Fibroblast of upper back skin (primary cell): ENCODE measurements at regions not wholly inside any gene's neighbourhood (a gene's known extent, or its start where the extent isn't known, plus 50 kb on each side); places are given as distances from the start of the nearest gene placed in this dataset.
"Not testable (repeated sequence)": the region's sequence is repeated elsewhere in the genome, so short reads cannot be mapped to it uniquely, and the experiment has no call there.

Experiments used
- DNase-seq: peaks from one replicate; pipeline ENCODE4 v3.0.0-alpha.2; 2013

- no peak for DNase-seq
These were observed 72.4 kb downstream of the FH start for GRCh38 chr1:241447031-241447644.

- no peak for DNase-seq
These were observed 74.7 kb downstream of the FH start for GRCh38 chr1:241444836-241445235.

DNA sequence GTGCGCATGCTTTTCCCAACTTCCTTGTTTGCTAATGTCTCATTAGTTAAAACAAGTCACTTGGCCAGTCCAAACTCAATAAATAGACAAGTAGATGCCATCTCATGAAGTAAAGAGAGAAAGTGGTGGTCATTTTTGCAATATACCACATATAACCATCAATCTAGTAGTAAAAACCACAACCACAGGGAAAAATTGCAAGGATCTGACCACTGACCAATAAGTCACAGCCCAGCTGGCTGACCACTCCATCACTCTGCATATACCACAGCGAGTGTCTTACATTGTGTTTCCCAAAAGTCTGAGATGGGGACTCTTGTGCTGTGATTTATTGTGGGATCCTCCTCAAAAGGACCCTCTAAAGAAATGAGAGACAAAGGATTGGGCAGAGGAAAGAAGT lies 76.0 kb downstream of the FH start:
- no peak for DNase-seq

DNA sequence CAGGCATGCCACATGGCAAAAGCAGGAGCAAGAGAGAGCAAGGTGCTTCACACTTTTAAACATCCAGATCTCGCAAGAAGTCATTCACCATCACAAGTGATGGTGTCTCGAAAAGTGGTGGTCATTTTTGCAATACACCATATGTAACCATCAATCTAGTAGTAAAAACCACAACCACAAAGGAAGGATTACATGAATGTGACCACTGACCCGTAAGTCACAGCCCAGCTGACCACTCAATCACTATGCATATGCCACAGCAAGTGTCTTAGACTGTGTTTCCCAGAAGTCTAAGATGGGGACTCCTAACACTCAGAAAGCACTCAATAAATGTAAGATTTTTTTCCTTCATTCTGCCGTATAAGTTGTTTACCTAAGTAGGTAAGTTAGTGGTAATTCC lies 76.9 kb downstream of the FH start:
- DNase-seq: no peak

DNA sequence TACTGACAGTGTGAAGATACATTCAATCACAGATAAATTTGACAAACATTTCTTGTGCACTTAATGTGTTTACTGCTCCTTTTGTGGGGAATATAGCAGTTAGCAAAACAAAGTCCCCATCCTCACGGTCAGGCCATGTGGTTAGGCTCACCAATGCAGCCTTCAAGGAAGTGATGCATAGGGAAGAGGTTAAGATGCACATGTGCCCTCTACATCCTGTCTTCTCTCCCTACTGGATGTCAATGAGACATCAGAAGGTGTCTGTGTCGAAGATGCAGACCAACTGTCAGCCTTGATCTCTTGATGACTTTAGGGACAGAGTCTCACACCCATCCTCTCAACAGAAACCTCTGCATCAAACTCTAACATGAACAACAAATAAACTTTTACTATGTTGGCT lies 78.7 kb downstream of the FH start:
- no peak for DNase-seq

- DNase-seq: not testable (repeated sequence)
These were observed 80.9 kb downstream of the FH start for GRCh38 chr1:241438686-241439085.

DNA sequence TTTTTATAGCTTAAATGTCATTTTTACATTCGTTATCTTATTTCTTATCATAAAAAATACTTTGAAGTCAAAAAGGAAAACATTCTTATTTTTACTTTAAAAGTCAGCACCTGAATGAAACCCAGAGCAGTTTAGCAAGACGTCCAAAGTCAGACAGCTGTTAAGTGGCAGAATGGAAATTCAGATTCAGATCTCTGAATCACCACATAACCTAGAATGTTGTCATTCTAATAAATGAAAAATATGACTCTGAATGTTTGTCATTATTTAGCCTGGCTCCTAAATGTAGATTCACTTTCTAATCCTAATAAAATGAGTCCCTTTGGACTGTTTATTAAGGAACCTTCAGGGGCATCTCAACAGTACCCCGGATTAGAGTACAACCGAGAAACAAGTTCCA lies 75.2 kb upstream of the RGS7 start:
- no peak for DNase-seq

GRCh38 chr1:241425091-241425490 lies 68.1 kb upstream of the RGS7 start:
- DNase-seq: not testable (repeated sequence)

DNA sequence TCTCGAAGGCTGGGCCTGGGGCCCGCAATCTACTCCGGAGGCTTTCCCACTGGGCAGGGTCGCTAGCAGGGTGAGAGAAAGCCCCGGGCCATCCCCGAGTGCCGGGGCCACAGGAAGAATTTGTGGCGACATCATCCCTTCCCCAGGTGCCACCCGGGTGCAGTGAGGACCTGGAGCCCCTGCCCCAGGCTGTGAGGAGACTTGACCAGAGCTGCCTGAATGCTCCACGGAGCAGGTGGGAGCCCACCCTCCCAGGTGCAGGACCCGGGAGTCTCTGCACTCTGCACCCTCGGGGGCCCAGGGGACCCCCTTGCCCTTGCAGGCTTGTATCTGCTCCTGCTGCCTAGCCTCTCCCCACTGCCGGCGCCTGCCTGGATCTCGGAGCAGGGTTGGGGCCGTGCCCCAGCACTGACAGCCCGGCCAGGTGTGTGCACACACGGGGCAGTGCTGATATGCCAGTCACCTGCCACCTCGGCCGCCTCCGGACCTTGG lies 67.5 kb upstream of the RGS7 start:
- DNase-seq: no peak

DNA sequence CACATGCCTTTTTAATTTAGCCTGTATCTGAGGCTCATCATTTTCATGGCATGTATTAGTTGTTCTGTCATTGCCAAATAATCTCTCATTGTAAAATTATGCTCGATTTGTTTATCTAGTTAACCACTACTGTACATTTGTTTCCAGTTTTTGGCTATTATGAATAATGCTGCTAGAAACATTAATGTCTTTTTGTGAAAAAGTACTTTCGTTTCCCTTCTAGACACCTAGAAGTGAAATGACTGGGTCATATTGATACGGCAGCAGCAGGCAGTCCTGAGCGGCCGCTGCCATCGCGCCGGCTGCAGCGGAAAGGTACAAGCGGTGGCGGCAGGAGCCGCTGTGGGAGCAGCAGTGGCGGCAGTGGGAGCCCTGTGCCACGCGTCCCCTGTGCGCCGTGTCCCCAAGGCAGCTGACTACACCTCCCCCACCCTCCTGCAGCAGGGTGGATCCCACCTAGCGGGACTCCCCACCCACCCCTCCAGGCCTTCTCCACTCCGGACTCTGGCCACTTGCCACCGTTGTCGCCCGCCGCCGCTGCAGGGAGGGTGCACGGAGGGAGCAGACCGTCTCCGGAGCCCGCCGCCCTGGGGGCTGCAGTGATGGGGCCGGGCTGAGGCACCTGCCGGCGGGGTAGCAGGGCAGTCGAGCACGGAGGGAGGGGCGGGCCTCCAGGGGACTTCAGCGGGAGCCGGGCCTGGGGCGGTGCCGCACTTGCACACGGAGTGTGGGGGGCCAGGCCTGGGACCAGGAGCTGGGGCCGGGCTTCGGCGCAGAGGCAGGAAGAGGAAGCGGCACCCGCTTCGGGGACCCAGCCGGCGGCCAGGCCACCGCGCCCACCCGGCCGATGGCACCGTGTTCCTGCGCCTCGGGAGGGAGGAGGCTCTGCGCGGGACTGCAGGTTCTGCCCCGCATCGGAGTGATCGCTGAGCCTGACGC lies 66.8 kb upstream of the RGS7 start:
- peak; percentile 47 for DNase-seq

DNA sequence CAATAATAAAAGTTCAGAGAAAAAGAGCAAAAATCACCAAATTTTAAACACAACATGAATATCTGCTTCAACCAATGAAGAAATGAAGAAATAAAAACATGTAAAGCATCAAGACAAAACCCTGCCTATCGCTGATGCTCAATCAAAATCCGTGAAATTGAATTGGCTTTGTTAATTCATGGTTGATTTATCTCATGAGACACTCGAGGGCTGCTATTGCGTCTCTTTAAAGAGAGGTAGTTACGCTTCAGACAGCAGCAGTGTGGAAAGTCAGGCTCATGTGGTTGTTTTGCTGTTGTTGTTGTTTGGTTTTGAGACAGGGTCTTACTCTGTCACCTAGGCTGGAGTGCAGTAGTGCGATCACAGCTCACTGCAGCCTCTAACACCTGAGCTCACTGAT lies 65.5 kb upstream of the RGS7 start:
- DNase-seq: no peak

DNA sequence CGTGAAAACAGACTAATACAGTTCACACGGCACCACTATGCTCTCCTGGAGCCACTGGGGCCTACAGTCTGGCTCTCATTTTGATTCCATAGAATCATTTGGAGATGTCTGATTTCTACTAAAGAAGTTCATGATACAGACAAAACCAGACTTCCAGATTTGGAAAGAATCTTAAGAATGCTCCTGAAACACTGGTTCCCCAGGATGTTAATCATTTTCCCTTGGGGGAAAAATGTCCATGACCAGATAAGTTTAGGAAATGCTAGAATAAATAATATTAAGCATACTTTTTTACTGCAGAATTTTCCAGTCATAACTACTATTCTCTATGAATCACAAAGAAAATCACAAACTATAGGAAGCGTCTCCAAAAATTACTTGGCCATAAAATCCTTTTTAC lies 63.0 kb upstream of the RGS7 start:
- peak; percentile 38 for DNase-seq

GRCh38 chr1:241417258-241417657 lies 60.3 kb upstream of the RGS7 start:
- no peak for DNase-seq

DNA sequence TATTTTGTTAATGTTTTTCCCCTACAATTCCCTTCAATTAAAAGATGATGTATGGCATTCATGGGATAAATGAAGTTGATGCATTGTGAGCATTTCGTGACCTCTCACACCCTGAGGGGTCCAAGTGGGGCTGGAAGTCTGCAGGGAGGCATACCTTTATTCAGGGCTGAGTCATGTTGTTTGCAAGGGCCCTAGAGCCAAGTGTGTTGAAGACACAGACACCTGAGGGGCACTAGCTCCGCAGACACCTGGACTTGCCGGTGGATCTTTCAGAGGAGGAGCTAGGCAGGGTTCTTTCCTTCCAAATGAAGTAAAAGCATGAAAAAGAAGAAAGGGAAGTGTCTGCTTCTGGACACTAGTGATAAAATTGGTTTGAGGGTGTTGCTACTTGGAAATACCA lies 57.0 kb upstream of the RGS7 start:
- DNase-seq: no peak

DNA sequence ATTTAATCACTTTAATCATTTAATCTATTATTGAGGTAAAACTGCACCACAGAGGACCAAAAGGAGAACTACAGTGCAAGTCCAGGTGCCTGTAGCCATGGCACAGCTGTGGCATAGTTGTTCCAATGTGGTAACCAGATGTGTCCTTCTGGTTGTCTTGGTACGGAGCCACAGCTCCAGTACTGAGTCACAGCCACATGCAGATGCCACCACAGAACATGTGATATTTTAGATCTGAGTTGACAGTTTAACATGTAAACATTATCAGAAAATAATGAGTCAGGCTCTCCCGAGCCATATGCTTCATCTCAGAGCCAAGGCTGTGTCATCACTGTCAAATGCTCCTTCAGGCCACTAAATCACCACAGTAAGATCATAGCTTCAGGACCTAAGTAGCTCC lies 56.4 kb upstream of the RGS7 start:
- DNase-seq: peak; percentile 24

GRCh38 chr1:241412646-241413045 lies 55.6 kb upstream of the RGS7 start:
- no peak for DNase-seq

DNA sequence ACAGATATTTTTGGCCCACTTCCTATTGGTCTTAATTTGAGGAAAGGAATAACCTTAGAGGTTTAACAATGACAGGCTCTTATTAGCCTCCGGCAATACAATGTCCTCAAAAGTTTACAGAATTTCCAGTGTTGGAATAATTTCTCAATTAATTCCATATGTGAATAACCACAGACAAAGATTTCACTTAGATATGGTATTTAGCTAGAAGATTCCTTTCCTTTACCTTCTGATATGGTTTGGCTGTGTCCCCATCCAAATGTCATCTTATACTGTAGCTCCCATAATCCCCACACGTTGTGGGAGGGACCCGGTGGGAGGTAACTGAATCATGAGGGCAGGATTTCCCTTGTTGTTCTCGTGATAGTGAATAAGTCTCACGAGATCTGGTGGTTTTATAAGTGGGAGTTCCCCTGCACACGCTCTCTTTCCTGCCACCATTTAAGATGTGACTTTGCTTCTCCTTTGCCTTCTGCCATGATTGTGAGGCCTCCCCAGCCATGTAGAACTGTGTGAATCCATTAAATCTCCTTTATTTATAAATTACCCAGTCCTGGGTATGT lies 54.9 kb upstream of the RGS7 start:
- DNase-seq: peak; percentile 69

- DNase-seq: peak; percentile 47
These were observed 54.2 kb upstream of the RGS7 start for GRCh38 chr1:241411056-241411775.

DNA sequence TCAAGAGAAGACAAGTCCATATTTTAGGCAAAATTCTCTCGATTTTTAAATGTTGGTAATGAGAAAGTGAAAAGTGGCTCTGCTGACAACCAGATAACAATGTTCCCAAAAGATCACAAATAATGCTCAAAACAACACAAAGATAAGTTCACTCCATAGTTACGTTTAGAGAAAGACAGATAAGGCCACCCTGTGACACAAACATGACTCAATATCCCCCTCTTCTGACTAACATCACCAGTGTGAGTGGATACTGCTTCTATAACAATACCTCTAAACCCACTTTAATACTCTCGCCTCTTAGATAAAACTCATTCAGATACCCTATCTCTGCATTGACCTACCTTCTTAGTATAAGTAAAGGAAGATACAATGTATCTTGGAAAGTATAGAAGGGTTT lies 51.2 kb upstream of the RGS7 start:
- DNase-seq: no peak
